NOMO-1 (cell line): ENCODE measurements at regions not wholly inside any gene's neighbourhood (a gene's known extent, or its start where the extent isn't known, plus 50 kb on each side); places are given as distances from the start of the nearest gene placed in this dataset.
"Not testable (repeated sequence)": the region's sequence is repeated elsewhere in the genome, so short reads cannot be mapped to it uniquely, and the experiment has no call there.

Experiments used
- DNase-seq, 2 experiments: peaks; one replicate each; lab custom pipeline; 2025; ENCODE audit not compliant: unreplicated experiment in 2 of 2; lab: John Stamatoyannopoulos, UW

DNA sequence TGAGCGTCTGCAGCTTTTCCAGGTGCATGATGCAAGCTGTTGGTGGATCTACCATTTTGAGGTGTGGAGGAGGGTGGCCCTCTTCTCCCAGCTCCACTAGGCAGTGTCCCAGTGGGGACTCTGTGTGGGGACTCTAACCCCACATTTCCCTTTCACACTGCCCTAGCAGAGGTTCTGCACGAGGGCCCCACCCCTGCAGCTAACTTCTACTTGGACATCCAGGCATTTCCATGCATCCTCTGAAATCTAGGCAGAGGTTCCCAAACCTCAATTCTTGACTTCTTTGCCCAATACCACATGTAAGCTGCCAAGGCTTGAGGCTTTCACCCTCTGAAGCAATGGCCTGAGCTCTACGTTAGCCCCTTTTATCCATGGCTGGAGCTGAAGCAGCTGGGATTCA is 61.4 kb upstream of the HGFAC start:
- DNase-seq: not testable (repeated sequence)

DNA sequence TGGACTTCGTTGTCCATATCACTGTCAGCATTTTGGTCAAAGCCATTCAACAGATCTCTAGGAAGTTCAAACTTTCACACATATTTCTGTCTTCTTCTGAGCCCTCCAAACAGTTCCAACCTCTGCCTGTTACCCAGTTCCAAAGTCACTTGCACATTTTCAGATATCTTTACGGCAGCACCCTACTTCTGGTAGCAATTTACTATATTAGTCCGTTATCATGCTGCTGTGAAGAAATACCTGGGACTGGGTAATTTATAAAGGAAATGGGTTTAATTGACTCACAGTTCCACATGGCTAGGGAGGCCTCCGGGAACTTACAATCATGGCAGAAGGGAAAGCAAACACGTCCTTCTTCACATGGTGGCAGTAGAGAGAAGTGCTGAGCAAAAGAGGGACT is 60.6 kb upstream of the HGFAC start:
- not testable (repeated sequence) for DNase-seq

DNA sequence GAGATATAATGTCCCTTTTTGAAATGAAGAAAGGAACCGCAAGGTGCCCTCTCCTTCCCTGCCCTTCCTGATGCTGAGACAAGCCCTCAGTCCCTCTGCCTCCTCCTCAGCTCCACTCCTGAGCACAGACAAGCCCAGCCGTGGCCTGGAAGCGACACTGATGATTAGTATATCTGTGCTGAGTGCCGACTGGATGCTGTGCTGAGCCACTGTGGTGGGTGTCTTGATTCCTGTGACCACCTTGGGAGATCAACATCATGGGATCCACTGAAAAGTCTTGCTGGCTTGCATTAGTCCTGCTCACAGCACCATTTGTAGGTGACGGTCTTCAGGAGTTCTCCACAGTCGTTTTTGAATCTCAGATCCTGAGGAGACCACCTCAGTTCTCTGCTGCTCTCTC is 59.5 kb upstream of the HGFAC start:
- DNase-seq: no peak

DNA sequence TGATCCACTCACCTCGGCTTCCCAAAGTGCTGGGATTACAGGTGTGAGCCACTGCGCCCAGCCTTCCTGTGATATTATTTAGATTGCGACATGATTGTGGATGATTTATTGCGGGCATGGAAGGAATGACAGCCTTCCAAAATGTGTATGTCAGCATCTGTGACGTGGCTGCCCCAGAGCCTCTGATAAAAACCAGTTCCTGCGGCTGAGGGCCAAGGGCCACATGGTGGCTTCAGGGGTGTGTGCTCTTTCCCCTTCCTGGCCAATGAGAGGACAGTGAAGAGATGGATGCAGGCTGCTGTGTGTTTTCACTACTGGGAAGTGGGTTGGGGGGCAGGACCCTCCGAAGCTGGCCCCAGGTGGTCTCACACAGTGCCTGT is 57.4 kb upstream of the HGFAC start:
- DNase-seq: no peak

DNA sequence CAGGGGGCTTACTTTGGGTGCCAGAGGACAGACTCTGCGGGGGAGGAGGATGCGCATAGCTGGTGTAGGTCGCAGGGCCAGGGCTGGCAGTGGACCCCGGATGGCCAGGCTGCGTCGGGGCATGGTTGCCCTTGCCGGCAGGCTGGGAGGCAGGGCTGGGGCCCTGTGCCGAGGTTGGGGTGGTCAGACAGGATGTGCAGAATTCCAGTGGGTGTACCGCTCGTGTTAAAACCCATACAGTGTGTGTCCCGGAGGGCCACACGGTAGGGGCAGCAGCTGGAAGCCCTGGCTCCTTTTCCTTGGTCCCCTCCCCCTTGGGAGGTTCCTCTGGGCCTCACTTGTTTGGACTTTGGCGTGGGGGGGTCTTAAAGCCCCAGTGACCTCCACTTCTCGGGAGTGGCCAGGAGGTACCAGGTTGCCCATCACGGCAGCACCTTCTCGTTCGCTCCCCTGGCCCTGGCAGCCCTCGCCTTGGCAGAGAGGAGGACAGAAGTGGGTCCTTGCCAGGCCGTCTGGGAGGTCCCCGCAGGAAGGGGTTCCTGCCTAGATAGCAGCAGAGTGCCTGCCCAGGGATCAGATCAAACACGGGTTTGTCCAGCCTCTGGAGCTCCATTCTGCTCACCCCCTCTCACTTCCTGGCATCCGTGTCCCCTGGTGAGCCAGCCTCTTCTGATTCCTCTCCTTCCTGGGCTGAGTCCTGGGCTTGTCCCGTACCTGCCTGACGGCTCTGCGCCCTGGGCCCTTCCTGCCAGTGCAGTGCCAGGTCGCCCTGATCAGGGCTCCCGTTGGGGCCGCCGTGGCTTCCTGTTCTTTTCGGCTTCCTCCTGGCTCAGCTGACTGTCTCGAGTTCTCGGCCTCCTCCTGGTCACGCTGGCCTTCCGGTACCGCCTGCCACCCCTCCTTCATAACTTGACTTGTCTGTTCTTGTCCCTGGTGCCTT is 56.7 kb upstream of the HGFAC start:
- peak; percentile 22 to 42 for DNase-seq

DNA sequence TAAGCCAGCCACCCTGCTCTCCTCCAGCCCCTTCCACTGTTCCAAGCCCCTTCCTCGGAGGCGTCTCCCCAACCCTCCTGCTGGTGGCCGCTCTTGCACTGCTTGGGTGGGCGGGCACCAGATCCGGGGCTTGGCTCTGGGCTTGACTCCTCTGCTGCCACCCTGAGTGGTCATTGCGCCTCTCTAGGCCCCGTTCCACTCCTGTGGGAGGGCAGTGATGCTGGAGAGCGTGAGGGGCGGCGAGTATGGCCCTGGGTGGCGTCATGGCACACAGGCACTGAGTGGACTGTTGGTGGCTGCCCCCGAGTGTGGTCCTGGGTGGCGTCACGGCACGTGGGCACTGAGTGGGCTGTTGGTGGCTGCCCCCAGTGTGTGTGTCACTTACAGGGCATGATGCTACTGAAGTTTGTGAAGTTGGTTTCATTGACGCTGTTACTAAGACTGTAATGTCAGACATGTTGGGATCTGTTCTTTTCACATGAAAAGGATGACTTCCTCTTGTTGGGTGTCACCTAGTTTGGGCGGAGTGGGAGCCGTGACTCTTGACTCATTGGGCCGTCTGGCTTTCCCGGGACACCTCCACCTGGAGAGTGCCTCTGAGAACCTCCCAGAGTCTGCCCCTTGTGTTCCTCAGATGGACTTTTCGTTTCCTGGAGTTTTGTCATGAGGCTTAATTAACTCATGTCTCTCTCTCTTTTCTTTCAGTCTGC is 55.9 kb upstream of the HGFAC start:
- DNase-seq: no peak

DNA sequence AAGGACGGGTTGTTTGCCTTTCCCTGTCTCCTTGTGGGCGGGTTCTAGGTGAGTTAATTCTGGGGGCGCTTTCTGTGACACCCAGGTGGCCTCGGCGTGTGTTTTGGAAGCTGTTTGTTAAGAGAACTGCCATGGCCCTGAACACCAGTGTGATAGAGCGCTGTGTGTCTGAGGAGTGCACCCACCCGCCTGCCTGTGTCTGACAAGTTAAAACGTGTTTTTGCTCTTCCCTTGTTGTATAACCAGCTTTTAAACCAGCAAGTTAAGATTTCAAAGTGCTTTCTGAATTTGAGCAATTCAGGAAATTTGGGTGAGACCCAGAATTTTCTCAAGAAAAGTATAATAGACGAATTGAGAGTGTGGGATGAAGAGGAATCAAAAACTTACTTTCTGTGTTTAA is 55.2 kb upstream of the HGFAC start:
- no peak for DNase-seq

DNA sequence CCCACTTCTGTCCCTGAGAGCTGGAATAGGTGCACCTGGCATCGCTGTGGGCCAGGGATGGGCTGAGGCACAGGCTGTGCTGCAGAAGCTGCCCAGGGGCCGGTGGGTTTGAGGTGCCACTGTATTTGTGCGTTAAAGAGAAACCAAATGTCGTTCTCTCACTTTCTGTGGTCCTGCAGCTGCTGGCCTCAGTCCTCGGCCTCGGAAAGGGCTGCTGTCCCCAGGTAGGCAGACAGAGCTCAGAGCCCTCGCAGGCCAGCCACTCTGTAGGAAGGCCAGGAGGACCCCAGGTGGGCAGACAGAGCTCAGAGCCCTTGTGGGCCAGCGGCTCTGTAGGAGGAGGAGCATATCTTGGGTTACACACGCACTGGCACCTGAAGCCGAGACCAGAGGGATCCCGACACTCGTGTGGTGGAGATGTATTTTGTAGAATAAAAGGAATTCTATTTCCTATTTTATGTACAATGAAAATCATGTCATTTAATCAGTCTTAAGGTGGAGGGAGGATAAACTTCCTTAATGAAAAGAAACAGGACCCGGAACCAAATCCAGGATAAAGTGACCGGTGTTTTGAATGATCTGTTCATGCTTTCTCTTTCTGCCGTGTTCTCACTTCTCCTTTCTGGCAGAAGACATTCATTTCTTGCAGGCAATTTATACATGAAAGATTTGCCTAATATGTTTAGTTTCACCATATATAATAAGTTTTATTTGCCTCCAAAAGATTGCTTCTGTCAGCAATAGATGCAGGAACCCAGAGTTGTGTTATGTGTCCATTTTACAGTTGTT is 54.4 kb upstream of the HGFAC start:
- peak; percentile 49 to 89 for DNase-seq

DNA sequence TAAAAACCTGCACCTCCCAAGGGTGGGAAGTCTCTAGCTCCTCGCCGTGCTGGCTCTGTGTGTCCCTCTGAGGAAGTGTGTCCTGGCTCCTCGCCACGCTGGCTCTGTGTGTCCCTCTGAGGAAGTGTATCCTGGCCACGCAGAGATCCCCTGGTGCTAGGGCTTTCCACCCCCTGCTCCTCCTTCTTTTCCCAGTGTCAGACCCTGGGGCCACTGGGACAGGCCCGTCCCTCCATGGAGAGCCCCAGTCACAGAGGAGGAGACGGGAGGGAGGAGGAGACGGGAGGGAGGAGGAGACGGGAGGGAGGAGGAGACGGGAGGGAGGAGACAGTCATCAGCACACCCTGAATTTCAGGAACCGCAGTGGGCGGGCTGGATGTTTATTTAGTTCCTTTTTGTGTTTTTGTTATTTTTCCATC is 53.8 kb upstream of the HGFAC start:
- peak in 1 of 2 experiments; percentile 39 for DNase-seq

DNA sequence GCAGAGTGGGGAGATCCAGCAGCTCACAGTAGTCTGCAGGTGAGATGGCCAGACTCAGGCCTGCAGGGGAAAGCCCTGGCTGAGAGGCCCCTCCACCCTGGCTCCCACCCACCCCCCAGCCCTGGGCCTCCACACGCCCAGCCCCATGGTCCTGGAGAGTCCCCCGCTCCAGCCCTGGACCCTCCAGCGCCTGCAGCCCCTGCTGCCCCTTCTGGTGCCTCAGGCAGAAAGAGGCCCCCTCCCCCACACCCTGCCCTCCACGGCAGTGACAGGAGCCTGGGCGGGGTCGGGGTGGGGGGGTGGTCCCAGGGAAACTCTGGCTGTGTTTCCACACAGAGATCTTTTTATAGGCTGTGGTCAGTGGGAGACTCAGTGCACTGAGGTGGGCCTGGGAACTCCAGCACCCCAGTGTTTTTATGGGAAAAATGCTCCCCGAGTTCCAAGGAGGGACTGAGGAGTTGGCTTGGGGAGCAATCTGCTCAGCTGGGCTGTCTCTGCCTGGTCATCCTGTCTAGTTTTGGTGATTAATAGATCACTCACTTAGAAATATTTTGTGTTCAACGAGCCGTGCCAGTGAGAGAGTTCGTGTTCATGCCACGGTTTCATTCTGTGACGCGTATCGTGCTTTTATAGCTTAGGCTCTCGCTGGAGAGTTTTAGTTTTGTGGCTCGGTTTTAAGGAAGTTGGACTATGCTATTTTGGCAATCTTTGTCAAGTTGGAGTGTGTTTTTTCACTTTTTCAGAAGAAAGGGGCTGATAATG is 53.1 kb upstream of the HGFAC start:
- peak; percentile 66 to 85 for DNase-seq

DNA sequence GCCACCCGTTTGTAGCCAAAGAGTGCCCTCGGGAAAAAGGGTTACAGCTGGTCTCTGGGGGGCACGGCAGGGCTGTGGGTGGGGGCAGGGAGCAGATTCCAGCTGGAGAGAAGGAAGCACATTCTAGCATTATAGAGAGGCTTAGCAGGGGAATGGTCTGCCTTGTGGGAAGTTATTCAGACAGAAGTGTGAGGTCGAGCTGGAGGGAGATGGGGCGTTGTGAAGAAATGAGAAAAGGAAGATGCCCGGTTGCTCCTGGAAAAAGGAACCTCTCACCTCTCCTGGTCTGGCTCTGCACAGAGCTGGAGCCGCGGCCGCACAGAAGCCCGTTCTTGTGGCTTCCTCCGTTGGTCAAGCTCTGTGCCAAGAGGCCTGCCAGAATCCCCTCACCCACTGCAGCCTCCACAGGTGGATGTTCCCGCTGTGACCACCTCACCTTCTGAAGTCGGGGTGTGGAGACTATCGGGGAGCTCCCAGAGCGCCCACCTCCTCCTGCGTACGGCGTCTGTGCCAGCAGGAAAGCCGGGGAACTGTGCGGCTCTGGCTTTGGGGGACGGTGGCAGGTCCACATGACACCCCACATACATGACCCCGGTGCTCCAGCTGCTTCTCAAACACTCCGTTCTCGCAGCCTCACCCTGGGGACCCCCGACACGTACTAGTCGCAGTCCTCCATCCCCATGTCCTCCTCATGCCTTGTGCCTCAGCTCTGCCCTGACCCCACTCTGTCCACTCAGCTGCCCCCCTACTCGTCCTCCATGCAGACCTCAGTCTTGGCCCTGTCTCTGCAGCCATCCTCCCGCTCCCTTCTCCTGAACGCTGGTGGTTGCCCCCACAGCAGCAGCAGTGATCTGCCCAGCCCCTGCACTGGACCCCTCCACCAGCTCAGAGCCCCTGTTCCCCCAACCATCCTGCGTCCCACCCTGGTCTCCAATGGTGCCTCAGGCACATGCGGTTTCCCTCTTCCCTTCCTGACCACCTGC is 52.2 kb upstream of the HGFAC start:
- peak in 1 of 2 experiments; percentile 43 for DNase-seq

DNA sequence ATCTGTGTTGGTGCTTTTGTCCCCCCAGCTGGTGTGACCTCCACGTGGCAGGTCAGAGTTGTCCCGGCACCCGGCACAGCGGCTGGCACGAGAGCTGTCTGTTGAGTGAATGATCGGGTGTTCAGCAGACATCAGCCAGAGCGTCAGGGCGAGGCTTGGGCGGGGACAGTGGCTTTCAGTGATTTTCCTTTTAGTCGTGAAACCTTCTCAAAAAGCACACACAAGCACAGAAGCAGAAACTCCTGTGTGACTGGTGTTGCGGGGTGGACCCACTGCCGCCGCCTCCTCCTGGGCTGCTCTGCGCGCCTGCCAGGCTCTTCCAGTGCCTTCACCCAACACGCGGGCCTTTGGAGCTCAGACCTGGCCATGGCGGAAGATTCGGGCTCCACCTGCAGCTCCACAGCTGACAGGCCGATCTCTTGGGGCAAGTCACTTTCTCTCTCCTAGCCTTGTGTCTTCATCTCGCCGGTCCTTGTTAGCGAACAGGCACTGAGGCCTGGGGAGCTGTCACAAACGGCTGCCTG is 51.4 kb upstream of the HGFAC start:
- DNase-seq: no peak

DNA sequence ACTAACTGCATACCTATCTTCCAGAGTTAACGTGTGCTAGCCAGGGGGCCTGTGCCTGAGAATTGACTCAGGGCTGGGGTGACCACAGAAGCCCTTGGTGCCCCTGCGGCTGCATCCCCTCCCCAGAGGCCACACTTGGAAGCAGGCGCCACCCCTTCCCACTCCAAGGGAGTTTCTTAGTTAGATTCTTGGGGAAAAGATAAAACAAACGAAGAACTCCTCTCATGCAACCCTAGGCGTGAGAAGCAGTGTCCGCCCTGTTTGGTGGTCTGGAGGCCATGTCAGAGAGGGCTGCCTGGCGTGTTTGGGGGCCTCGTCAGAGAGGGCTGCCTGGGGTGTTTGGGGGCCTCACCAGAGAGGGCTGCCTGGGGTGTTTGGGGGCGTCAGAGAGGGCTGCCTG is 50.3 kb upstream of the HGFAC start:
- DNase-seq: no peak
